DND-41 (cell line): ENCODE measurements at regions not wholly inside any gene's neighbourhood (a gene's known extent, or its start where the extent isn't known, plus 50 kb on each side); places are given as distances from the start of the nearest gene placed in this dataset.

Source experiments
- CTCF ChIP-seq: IDR thresholded peaks from 2 replicates; pipeline ENCODE4 v1.5.1; 2012; ENCODE audit warnings: borderline replicate concordance, low read length, moderate library complexity, mild to moderate bottlenecking; ENCODE audit not compliant: poor library complexity, severe bottlenecking; ENCODE audit errors: extremely low read depth
- EZH2 ChIP-seq: IDR thresholded peaks from 3 replicates; pipeline ENCODE4 v1.6.1; 2012; ENCODE audit warnings: borderline replicate concordance, low read depth, mild to moderate bottlenecking, moderate library complexity, low read length, inconsistent platforms; ENCODE audit not compliant: severe bottlenecking

DNA sequence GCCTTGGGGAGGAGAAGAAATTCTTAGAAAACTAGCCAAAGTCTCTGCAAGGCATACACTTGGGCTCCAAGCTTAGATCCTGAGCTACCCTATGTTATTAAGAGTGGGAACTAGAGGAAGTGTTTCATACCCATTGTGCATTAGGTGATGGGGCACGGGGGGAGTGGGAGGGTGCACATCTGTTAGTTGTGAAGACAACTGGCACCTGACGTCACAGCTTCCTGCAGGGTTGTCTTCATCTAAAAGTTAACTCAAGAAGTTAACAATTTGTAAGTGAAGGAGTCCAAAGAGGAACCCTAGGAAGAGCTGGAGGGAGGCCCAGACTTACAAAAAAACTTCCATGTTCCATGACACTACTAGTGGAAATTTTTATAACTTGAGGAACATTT lies 158.1 kb downstream of the ADRA2A start:
- TF ChIP-seq CTCF (no peak), EZH2 (no peak)
